ENCODE measurements at regions not wholly inside any gene's neighbourhood (a gene's known extent, or its start where the extent isn't known, plus 50 kb on each side); places are given as distances from the start of the nearest gene placed in this dataset.

DNA sequence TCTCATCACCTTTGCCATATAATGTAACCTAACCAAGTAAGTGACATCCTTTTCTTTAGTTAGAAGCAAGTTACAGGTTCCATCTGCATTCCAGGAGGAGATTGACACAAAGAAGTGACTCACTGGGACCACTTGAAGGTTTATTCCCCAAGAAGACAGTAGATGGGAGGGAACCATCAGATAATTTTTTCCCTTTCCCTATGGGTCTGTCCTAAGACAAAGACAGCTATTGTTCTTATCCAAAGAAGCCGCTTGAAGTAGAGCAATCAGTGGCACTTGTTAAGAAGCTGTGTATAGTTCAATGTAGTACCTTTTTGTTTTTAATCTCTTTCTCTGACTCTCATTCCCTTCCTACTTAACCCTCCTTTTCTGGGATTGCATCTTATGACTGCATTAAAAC, 139.9 kb upstream of the B3GALT2 start:
- H3K4me3 Mint-ChIP-seq, result no peak overlapping the region

DNA sequence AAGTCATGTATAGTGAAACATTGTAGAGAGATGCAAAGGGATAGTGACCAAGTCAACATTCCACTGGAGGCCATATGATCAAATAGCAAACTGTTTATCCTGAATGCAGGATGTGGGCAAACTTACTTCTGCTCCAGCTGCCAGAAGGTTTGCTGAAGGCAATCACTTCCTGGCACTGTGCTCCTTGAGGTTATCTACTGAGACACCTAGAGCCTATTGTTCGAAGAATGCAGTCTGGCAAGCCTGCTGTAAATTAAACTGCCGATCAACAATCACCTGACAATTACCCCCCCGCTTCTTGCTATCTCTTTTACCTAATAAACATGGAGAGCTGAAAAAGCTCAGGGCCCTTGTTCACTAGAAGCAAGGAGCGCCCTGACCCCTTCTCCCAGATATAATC, 139.4 kb upstream of the B3GALT2 start:
- peaks cover 0 to 23% (median 13%) of the 10 kb centered on the region in 3 donors for H3K36me3 Mint-ChIP-seq
- peaks cover 0 to 2% (median 0%) of the 10 kb centered on the region in 5 donors for H3K27me3 Mint-ChIP-seq
- H3K27ac Mint-ChIP-seq, result no peak overlapping the region
- ATAC-seq, result no peak
- POLR2A ChIA-PET, result no interaction called here
- no peak for DNase-seq
- peaks cover 11 to 61% (median 26%) of the 10 kb centered on the region in 9 donors for H3K9me3 Mint-ChIP-seq
- no peak overlapping the region for H3K4me3 Mint-ChIP-seq
- no peaks in the 10 kb centered on the region for H3K4me1 Mint-ChIP-seq

More for the DNA sequence above, 139.9 kb upstream of the B3GALT2 start:
- ATAC-seq, result no peak
- Mint-ChIP-seq H3K4me1 (no peaks in the 10 kb centered on the region), H3K36me3 (peaks cover 0 to 23% (median 17%) of the 10 kb centered on the region in 3 donors), H3K9me3 (peaks cover 13 to 64% (median 28%) of the 10 kb centered on the region in 9 donors), H3K27me3 (peaks cover 0 to 2% (median 0%) of the 10 kb centered on the region in 5 donors), H3K27ac (no peak overlapping the region)
- POLR2A ChIA-PET, result no interaction called here
- no peak for DNase-seq

DNA sequence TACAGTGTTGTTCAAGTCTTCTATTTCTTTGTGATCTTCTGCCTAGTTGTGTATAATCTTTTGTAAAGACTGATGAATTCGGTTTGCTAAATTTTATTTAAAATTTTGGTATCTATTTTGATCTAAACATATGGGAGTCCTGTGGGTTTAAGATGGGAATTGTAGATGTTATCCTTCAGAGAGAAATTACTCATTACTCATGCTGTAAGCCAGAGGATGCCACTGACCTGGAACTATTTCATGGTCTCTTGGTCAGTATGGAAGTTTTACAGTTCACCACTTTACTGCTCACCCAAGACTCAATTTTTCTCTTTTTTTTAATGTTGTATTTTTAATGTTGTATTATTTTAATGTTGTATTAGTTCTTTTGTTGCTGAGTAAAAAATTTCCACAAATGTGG, 138.6 kb upstream of the B3GALT2 start:
- Mint-ChIP-seq H3K36me3 (peaks cover 0 to 22% (median 9%) of the 10 kb centered on the region in 3 donors), H3K27ac (no peak overlapping the region), H3K9me3 (peaks cover 8 to 56% (median 23%) of the 10 kb centered on the region in 9 donors), H3K27me3 (peaks cover 0 to 2% (median 0%) of the 10 kb centered on the region in 5 donors), H3K4me3 (no peak overlapping the region), H3K4me1 (no peaks in the 10 kb centered on the region)
- DNase-seq (no peak), ATAC-seq (no peak)
- POLR2A ChIA-PET, result no interaction called here

DNA sequence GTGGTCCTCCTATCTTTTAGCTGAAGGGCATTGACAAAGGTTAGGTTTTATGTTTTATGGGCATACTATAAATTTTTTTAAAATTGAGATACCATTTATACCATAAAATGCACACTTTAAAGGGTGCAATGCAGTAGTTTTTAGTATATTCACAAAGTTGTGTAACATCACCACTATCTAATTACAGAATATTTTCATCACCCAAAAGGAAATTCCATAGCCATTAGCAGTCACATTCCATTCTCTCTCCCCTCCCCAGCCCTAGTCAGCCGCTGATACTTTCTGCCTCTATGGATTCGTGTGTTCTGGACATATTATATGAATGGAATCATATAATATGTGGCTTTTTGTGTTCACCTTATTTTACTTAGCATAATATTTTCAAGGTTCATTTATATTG, 135.8 kb upstream of the B3GALT2 start:
- no peak for ATAC-seq
- Mint-ChIP-seq H3K36me3 (peaks cover 0 to 15% (median 7%) of the 10 kb centered on the region in 3 donors), H3K4me1 (no peaks in the 10 kb centered on the region), H3K9me3 (peaks cover 8 to 50% (median 13%) of the 10 kb centered on the region in 9 donors), H3K27me3 (no peaks in the 10 kb centered on the region), H3K27ac (no peak overlapping the region), H3K4me3 (no peak overlapping the region)
- no peak for DNase-seq
- POLR2A ChIA-PET, result no interaction called here

DNA sequence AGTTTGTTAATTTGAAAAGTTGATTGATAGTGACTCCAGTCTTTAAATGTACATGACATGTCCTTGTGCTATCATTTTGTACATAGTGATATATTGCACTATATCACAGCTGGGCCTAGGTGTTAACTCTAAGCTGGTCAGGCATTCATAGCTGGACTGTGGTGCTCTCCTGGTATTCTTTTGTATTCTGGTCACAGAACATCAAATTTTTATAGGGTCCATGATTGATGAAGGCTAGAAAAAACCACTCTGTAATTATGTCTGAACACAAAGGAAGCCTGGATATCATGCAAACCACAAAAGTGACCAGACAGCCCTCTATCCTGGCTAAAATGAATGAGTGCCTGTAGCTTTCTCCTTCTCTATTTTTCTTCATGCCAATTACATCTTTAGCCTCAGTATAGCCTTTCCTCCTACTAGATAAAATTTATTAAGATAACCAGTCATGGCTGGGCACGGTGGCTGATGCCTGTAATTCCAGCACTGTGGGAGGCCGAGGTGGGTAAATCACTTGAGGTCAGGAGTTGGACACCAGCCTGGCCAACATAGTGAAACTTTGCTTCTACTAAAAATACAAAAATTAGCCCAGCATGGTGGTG, 134.9 kb upstream of the B3GALT2 start:
- H3K27ac Mint-ChIP-seq, result no peak overlapping the region
- DNase-seq (no peak), ATAC-seq (no peak)
- H3K27me3 Mint-ChIP-seq, result no peaks in the 10 kb centered on the region
- peaks cover 0 to 15% (median 7%) of the 10 kb centered on the region in 3 donors for H3K36me3 Mint-ChIP-seq
- H3K4me3 Mint-ChIP-seq, result no peak overlapping the region
- H3K9me3 Mint-ChIP-seq, result peaks cover 8 to 47% (median 13%) of the 10 kb centered on the region in 9 donors
- no peaks in the 10 kb centered on the region for H3K4me1 Mint-ChIP-seq
- POLR2A ChIA-PET, result interaction anchor here (0.8 kb wide), 1 partner anchor 18 kb away, joined by 3 read pairs; no protein-coding TSS in a partner anchor

DNA sequence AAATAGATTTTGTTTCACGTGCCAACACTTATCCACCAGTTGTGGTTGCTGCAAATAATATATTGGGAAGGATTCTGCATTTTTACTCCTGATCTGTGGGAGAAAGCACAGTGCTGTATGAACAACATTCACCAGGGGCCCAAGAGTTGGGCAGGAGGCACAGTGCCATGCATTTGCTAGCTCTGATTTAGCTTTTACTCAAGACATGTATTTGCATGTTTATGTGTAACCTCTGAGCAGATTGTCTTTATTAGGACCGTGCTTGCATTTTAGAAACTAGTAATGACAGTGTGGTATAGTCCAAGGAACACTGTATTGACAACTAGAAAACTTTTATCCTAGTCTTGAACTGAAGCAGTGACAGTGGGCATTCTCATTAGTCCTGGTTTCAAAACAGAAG, 133.9 kb upstream of the B3GALT2 start:
- POLR2A ChIA-PET, result interaction anchor here (0.6 kb wide), 1 partner anchor 247 kb away, joined by 3 read pairs; no protein-coding TSS in a partner anchor
- H3K4me3 Mint-ChIP-seq, result no peak overlapping the region

DNA sequence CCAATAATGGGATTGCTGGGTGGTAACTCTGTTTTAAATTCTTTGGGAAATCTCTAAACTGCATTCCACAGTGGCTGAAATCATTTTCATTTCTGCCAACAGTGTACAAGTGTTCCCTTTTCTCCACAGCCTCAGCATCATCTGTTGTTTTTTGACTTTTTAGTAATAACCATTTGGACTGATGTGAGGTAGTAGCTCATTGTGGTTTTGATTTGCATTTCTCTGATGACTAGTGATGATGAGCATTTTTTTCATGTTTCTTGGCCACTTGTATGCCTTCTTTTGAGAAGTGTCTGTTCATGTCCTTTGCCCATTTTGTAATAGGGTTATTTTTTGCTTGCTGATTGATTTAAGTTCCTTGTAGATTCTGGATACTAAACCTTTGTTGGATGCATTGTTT, 131.9 kb upstream of the B3GALT2 start:
- no peaks in the 10 kb centered on the region for H3K4me1 Mint-ChIP-seq
- no peak for DNase-seq
- H3K27ac Mint-ChIP-seq, result no peak overlapping the region
- peaks cover 0 to 11% (median 5%) of the 10 kb centered on the region in 3 donors for H3K36me3 Mint-ChIP-seq
- ATAC-seq, result no peak
- no peak overlapping the region for H3K4me3 Mint-ChIP-seq
- peaks cover 0 to 25% (median 8%) of the 10 kb centered on the region in 9 donors for H3K9me3 Mint-ChIP-seq
- no peaks in the 10 kb centered on the region for H3K27me3 Mint-ChIP-seq
- POLR2A ChIA-PET, result no interaction called here

More for the DNA sequence above, 133.9 kb upstream of the B3GALT2 start:
- H3K27me3 Mint-ChIP-seq, result no peaks in the 10 kb centered on the region
- no peaks in the 10 kb centered on the region for H3K4me1 Mint-ChIP-seq
- H3K9me3 Mint-ChIP-seq, result peaks cover 3 to 37% (median 11%) of the 10 kb centered on the region in 9 donors
- ATAC-seq (no peak), DNase-seq (no peak)
- H3K36me3 Mint-ChIP-seq, result peaks cover 0 to 11% (median 7%) of the 10 kb centered on the region in 3 donors
- H3K27ac Mint-ChIP-seq, result no peak overlapping the region

DNA sequence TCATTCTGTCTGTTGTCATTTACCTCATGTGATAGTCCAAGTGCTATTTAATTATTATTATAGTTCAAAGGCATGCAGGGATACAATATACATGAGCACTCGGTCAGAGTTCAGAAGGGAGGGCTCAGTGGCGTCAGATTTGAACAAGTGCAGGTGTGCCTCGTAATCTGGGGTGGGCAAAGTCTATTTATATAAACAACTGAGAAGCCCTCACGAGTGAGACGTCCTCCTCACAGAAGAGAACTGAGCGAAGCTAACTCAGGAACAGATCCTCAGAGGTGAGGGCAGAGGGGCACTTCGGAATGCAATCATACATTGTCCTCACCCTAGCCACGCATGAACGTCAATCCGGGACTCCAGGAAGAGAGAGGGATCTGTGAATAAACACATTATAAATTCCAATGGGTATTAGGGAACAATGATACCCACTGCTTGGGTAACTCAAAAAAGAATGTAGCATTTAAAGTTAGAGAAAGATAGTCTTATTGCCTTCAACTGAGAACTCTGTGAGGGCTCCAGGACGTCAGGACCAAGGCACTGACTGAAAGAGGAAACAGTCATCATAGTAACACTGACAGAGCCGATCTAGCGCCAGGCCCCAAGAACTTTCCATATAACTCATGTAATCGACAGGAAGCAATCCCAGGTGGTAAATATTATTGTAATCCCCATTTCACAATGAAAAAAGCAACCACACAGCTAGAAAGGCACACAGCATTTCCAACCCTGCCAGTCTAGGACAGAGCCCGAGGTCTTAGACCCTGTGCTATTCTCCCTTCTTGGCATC, 127.1 kb upstream of the B3GALT2 start:
- Mint-ChIP-seq H3K27ac (no peak overlapping the region), H3K4me1 (peaks cover 11 to 18% (median 17%) of the 10 kb centered on the region in 4 donors), H3K36me3 (peaks cover 0 to 4% (median 3%) of the 10 kb centered on the region in 3 donors), H3K27me3 (no peaks in the 10 kb centered on the region), H3K9me3 (peaks cover 0 to 10% (median 0%) of the 10 kb centered on the region in 9 donors), H3K4me3 (no peak overlapping the region)
- DNase-seq (no peak), ATAC-seq (no peak)
- POLR2A ChIA-PET, result no interaction called here

DNA sequence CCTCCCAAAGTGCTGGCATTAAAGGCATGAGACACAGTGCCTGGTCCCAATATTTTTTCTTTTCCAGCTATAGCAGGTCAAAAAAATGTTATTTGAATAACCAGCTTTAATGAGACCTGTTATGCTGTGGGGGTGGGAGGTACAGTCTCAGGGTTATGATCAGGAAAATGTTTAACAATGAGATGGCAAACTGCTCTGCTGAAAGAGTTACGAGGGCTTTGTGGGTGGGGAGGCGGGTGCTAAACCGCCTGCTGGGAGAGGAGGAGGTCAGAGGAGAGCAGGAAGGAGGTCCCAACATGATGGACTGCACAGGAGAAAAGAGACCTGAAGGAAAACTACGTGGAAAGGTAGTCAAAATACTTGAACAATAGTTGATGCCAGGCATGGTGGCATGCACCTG, 126.0 kb upstream of the B3GALT2 start:
- H3K9me3 Mint-ChIP-seq, result peaks cover 0 to 2% (median 0%) of the 10 kb centered on the region in 9 donors
- no peaks in the 10 kb centered on the region for H3K27me3 Mint-ChIP-seq
- DNase-seq (no peak), ATAC-seq (no peak)
- H3K4me1 Mint-ChIP-seq, result peaks cover 11 to 18% (median 17%) of the 10 kb centered on the region in 4 donors
- H3K36me3 Mint-ChIP-seq, result peaks cover 0 to under 1% (median 0%) of the 10 kb centered on the region in 3 donors
- POLR2A ChIA-PET, result no interaction called here
- no peak overlapping the region for H3K27ac Mint-ChIP-seq
- no peak overlapping the region for H3K4me3 Mint-ChIP-seq

DNA sequence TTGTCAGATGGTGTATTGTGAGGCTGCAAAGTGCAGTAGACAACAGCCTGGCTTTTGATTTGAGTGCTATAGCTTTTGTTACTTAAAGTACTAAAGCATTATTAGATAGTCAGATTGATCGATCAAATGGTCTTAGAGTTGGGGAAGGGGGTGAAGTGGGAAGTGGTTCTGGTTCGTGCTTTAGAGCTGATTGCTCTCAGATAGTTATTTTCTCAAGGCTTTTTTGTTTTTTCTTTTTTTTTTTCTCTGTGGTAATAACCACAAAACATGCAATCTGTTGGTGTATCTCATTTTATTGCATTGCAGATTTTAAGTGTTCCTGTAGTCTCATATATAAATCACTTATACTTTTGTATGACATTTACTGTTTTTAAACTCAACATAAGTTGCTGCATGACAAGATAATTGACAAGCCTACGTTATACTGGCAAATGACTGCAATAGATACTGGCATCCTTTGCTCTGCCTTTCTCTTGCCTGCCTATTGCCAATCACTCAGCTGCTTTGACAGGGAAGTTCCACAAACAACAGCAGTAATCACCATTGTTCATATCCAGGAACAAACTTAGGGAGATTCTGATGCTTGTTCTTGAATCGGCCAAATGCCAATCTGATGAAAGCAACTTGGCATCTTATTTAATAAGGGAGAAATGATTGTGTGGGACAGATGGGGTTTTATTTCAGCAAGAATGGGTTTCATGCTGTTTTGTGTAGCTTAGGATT, 125.0 kb upstream of the B3GALT2 start:
- Mint-ChIP-seq H3K9me3 (no peaks in the 10 kb centered on the region), H3K4me3 (no peak overlapping the region), H3K27ac (peak overlapping the region in 4 of 10 donors; percentile 8 to 47 (median 36)), H3K4me1 (peaks cover 11 to 18% (median 17%) of the 10 kb centered on the region in 4 donors), H3K27me3 (no peaks in the 10 kb centered on the region), H3K36me3 (no peaks in the 10 kb centered on the region)
- ATAC-seq (peak in 1 of 2 donors; percentile 12), DNase-seq (no peak)
- POLR2A ChIA-PET, result no interaction called here

DNA sequence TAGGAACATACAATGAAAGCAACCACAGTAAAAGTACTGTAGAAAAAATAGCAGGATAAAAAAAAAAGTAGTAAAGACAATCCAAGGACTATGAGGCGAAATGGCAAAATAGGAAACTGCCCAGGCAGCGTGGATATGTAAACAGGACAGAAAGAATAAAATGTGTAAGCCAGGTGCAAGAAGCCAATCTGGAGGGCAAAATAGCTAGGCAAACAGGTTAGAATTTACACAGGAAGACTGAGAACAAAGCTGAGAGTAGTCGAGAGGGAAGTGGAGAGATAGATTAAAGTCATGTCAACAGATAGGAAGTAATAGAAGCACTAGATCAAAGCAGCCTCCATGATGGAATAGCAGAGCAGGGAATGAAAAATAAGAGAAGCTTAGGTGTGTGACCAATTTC, 124.2 kb upstream of the B3GALT2 start:
- no peaks in the 10 kb centered on the region for H3K36me3 Mint-ChIP-seq
- H3K4me3 Mint-ChIP-seq, result peak overlapping the region in 2 of 10 donors; percentile 1 to 21
- H3K4me1 Mint-ChIP-seq, result peaks cover 11 to 18% (median 17%) of the 10 kb centered on the region in 4 donors
- H3K27me3 Mint-ChIP-seq, result no peaks in the 10 kb centered on the region
- DNase-seq (no peak), ATAC-seq (no peak)
- POLR2A ChIA-PET, result interaction anchor here (0.5 kb wide), 1 partner anchor 767 kb away, joined by 3 read pairs; no protein-coding TSS in a partner anchor
- no peaks in the 10 kb centered on the region for H3K9me3 Mint-ChIP-seq
- H3K27ac Mint-ChIP-seq, result peak overlapping the region in 4 of 10 donors; percentile 0 to 45 (median 2)

DNA sequence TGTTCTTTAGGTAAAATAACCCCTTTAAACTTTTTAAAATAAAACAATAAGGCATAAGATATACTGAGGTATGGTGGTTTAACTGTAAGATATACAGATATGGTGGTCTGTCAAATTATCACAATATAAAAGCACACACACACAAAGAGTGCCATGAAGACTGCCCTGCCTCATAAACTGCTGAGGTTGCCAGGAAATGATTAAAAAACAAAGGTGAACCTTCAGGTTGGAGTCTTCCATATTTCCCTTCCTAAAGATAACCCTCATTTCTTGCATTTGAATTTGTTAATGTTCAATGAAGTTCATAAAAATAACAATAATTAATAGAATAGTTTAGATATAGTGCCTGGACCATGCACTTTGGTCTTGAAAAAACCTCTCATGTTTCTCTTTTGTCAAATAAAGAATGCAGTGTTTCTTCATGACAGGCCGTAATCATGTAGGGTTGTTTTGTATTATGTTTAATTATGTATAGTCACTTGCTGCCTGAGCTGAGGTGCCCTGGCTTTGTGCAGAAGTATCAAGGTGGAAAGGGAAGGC, 123.6 kb upstream of the B3GALT2 start:
- peak overlapping the region in 2 of 10 donors; percentile 45 to 47 for H3K27ac Mint-ChIP-seq
- DNase-seq, result no peak
- no peaks in the 10 kb centered on the region for H3K36me3 Mint-ChIP-seq
- H3K9me3 Mint-ChIP-seq, result no peaks in the 10 kb centered on the region
- peaks cover 11 to 18% (median 17%) of the 10 kb centered on the region in 4 donors for H3K4me1 Mint-ChIP-seq
- POLR2A ChIA-PET, result interaction anchor here (0.5 kb wide), 1 partner anchor 766 kb away, joined by 3 read pairs; no protein-coding TSS in a partner anchor
- H3K27me3 Mint-ChIP-seq, result no peaks in the 10 kb centered on the region
- no peak for ATAC-seq
- no peak overlapping the region for H3K4me3 Mint-ChIP-seq

All from naive thymus-derived CD8-positive, alpha-beta T cell (primary cell).